NT2/D1 (cell line): ENCODE measurements at regions not wholly inside any gene's neighbourhood (a gene's known extent, or its start where the extent isn't known, plus 50 kb on each side); places are given as distances from the start of the nearest gene placed in this dataset.

Experiments
- DNase-seq: peaks from one replicate; pipeline ENCODE4 v3.0.0-alpha.2; 2011; ENCODE audit warnings: low read depth, low spot score
- H3K27me3 ChIP-seq: 2 replicates; pipeline ENCODE4 v1.6.0; 2011; ENCODE audit warnings: mild to moderate bottlenecking; ENCODE audit not compliant: insufficient read length, insufficient read depth
- H3K36me3 ChIP-seq: 2 replicates; pipeline ENCODE4 v1.6.1; 2011; ENCODE audit warnings: mild to moderate bottlenecking, low read length, mixed read lengths; ENCODE audit not compliant: insufficient read depth, insufficient read length
- H3K4me1 ChIP-seq: 2 replicates; pipeline ENCODE4 v1.5.1; 2011; ENCODE audit not compliant: insufficient read depth, insufficient read length
- H3K4me3 ChIP-seq: 2 replicates; pipeline ENCODE4 v1.5.1; 2011; ENCODE audit warnings: low read depth; ENCODE audit not compliant: insufficient read length
- H3K9ac ChIP-seq: 2 replicates; pipeline ENCODE4 v1.6.0; 2011; ENCODE audit warnings: low read depth; ENCODE audit not compliant: insufficient read length
- H3K9me3 ChIP-seq: 2 replicates; pipeline ENCODE4 v1.5.1; 2011; ENCODE audit warnings: mild to moderate bottlenecking, low read length; ENCODE audit not compliant: insufficient read depth
- SUZ12 ChIP-seq: IDR thresholded peaks from 2 replicates; pipeline ENCODE4 v1.6.1; 2011; ENCODE audit not compliant: insufficient read length, insufficient read depth; ENCODE audit errors: extremely low read depth
- YY1 ChIP-seq: IDR thresholded peaks from 2 replicates; pipeline ENCODE4 v1.6.1; 2011; ENCODE audit not compliant: insufficient read length, insufficient read depth
- ZNF274 ChIP-seq: IDR thresholded peaks from 2 replicates; pipeline ENCODE4 v1.6.1; 2011; ENCODE audit warnings: mild to moderate bottlenecking, low read depth, low read length

- H3K27me3 ChIP-seq: no peaks in the 10 kb centered on the region
- no peaks in the 10 kb centered on the region for H3K36me3 ChIP-seq
- no peaks in the 10 kb centered on the region for H3K9me3 ChIP-seq
- H3K9ac ChIP-seq: no peak overlapping the region
- TF ChIP-seq YY1: no peak
- TF ChIP-seq ZNF274: no peak
- TF ChIP-seq SUZ12: no peak
- no peak for DNase-seq
- H3K4me3 ChIP-seq: no peak overlapping the region
- no peaks in the 10 kb centered on the region for H3K4me1 ChIP-seq
Measured at GRCh38 chr5:113984928-113985327, 376.9 kb upstream of the KCNN2 start.

- H3K4me3 ChIP-seq: no peak overlapping the region
- TF ChIP-seq YY1 (no peak), ZNF274 (no peak), SUZ12 (no peak)
- no peaks in the 10 kb centered on the region for H3K9me3 ChIP-seq
- no peaks in the 10 kb centered on the region for H3K27me3 ChIP-seq
- H3K36me3 ChIP-seq: no peaks in the 10 kb centered on the region
- H3K4me1 ChIP-seq: no peaks in the 10 kb centered on the region
- no peak overlapping the region for H3K9ac ChIP-seq
- no peak for DNase-seq
Measured at GRCh38 chr5:113985505-113985904, 376.4 kb upstream of the KCNN2 start.

GRCh38 chr5:113989278-113989912, 372.5 kb upstream of the KCNN2 start:
- Histone ChIP-seq H3K4me1 (no peaks in the 10 kb centered on the region), H3K4me3 (no peak overlapping the region), H3K9me3 (no peaks in the 10 kb centered on the region), H3K36me3 (no peaks in the 10 kb centered on the region), H3K27me3 (no peaks in the 10 kb centered on the region), H3K9ac (no peak overlapping the region)
- no peak for TF ChIP-seq YY1
- no peak for TF ChIP-seq ZNF274
- TF ChIP-seq SUZ12: no peak
- no peak for DNase-seq

DNA sequence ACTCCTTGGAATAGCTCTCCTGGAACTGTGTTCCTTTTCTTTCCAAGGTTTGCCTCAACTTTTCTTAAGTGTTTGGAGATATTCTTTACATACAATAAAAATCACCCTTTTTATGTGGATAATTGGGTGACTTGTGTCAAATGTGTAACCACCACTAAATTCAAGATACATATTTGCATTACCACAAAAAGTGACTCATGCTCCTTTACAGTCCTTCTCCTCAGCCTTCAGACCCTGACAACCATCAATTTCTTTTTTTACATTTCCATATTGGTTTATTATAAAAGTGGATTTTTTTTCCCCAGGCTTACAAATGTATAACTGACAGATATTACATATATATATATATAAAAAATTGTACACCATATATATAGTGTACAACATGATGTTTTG, 372.0 kb upstream of the KCNN2 start:
- Histone ChIP-seq H3K4me3 (no peak overlapping the region), H3K9me3 (no peaks in the 10 kb centered on the region), H3K9ac (no peak overlapping the region), H3K4me1 (no peaks in the 10 kb centered on the region), H3K36me3 (no peaks in the 10 kb centered on the region), H3K27me3 (no peaks in the 10 kb centered on the region)
- TF ChIP-seq SUZ12 (no peak), YY1 (no peak), ZNF274 (no peak)
- DNase-seq: no peak

DNA sequence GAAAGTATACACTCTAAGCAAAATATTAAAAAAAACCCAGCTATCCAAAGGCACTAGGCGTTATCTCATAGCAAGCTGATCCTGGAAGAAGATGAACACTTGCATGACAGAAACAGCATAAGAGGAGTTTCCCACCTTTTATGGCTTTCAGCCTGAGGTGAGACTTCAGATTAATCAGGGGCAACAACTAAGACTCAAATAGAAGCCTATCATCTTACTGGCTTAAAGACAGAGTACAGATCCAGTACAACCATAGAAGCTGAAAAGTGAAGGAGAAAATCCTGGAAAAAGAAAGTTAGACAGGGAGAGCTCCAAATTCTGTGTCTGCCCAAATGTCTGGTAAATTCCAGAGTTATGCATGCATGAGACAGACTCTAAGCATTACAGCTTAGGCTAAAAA, 360.8 kb upstream of the KCNN2 start:
- no peaks in the 10 kb centered on the region for H3K36me3 ChIP-seq
- no peaks in the 10 kb centered on the region for H3K4me1 ChIP-seq
- TF ChIP-seq SUZ12 (no peak), ZNF274 (no peak), YY1 (no peak)
- H3K9ac ChIP-seq: no peak overlapping the region
- H3K27me3 ChIP-seq: no peaks in the 10 kb centered on the region
- H3K4me3 ChIP-seq: no peak overlapping the region
- no peak for DNase-seq
- H3K9me3 ChIP-seq: no peaks in the 10 kb centered on the region

GRCh38 chr5:114006582-114006981, 355.3 kb upstream of the KCNN2 start:
- Histone ChIP-seq H3K9ac (no peak overlapping the region), H3K36me3 (no peaks in the 10 kb centered on the region), H3K4me1 (no peaks in the 10 kb centered on the region), H3K27me3 (no peaks in the 10 kb centered on the region), H3K9me3 (no peaks in the 10 kb centered on the region), H3K4me3 (no peak overlapping the region)
- no peak for TF ChIP-seq SUZ12
- no peak for TF ChIP-seq ZNF274
- TF ChIP-seq YY1: no peak
- no peak for DNase-seq

DNA sequence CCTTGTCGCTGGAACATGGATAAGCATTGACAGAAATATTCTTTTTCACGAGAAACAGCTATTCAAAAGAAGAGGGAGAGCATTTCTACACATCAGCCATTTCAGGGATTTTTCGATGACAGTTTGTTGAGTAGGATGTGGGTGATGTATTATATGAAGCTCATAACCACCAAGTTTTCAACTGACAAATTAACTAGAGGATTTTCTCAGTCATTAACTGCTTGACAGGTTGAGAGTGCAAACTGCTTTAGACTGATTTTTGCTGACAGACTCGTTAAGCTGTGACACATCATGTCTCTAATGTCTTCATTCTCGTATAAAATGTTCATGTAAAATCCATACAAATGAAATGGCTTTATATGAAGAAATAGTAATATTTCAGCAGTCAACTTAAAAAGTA, 354.2 kb upstream of the KCNN2 start:
- TF ChIP-seq SUZ12: no peak
- TF ChIP-seq YY1: no peak
- no peak for TF ChIP-seq ZNF274
- Histone ChIP-seq H3K27me3 (no peaks in the 10 kb centered on the region), H3K9ac (no peak overlapping the region), H3K36me3 (no peaks in the 10 kb centered on the region), H3K4me1 (no peaks in the 10 kb centered on the region), H3K9me3 (no peaks in the 10 kb centered on the region), H3K4me3 (no peak overlapping the region)
- DNase-seq: no peak

DNA sequence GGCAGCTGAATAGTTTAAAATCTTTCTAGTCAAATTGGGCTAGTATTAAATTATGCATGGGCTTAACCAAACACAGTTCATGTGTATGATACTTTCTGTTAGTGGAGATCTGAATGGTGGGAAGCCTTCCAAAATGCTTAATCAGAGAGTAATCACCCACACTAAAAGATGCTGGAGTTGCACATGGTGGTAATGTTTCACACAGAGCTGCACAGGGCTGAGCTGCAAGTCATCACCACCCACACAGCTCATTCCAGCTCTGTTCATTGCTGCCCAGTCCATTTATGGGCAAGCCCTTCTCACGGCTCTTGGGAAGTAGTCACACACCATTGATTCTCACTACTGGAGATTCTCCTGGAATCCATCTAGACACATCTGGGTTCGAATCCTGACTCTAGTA, 351.5 kb upstream of the KCNN2 start:
- no peaks in the 10 kb centered on the region for H3K27me3 ChIP-seq
- TF ChIP-seq YY1 (no peak), ZNF274 (no peak), SUZ12 (no peak)
- H3K4me1 ChIP-seq: no peaks in the 10 kb centered on the region
- H3K36me3 ChIP-seq: no peaks in the 10 kb centered on the region
- no peak overlapping the region for H3K9ac ChIP-seq
- no peak overlapping the region for H3K4me3 ChIP-seq
- no peak for DNase-seq
- no peaks in the 10 kb centered on the region for H3K9me3 ChIP-seq
